Adrenal gland (tissue), 9 donors: ENCODE measurements at regions not wholly inside any gene's neighbourhood (a gene's known extent, or its start where the extent isn't known, plus 50 kb on each side); places are given as distances from the start of the nearest gene placed in this dataset.
"Not testable (repeated sequence)": the region's sequence is repeated elsewhere in the genome, so short reads cannot be mapped to it uniquely, and the experiment has no call there.

Experiments
- DNase-seq, 7 donors: peaks; one replicate each; pipeline ENCODE4 v3.0.0-alpha.2; 2019 to 2020
- H3K27ac ChIP-seq, 5 donors: fragments of 200-600 bp; sonication (generic) in 4 of 5; 1 replicate in 3 of 5; 2 replicates in 2 of 5; pipeline versions ENCODE4 v1.5.1 to v1.8.0; 2016 to 2020; ENCODE audit warnings: mild to moderate bottlenecking in 1 of 5
- H3K27me3 ChIP-seq: fragments of 200-600 bp; 2 replicates; pipeline ENCODE4 v1.8.0; 2021
- H3K36me3 ChIP-seq, 2 donors: fragments of 200-600 bp; replicated peaks in 1 of 2; 1 replicate in 1 of 2; 2 replicates in 1 of 2; pipeline versions ENCODE4 v1.5.1 to v1.8.0; 2018 to 2022
- H3K4me1 ChIP-seq, 2 donors: fragments of 200-600 bp; replicated peaks in 1 of 2; 1 replicate in 1 of 2; 2 replicates in 1 of 2; pipeline versions ENCODE4 v1.5.1 to v1.8.0; 2018 to 2021
- H3K4me3 ChIP-seq, 4 donors: fragments of 200-600 bp; sonication (generic) in 3 of 4; one replicate each; pipeline ENCODE4 v1.5.1; 2016 to 2018
- H3K9me3 ChIP-seq, 3 donors: fragments of 200-600 bp; sonication (generic) in 1 of 3; replicated peaks in 1 of 3; 1 replicate in 2 of 3; 2 replicates in 1 of 3; pipeline versions ENCODE4 v1.5.1 to v1.8.0; 2016 to 2021
- CTCF ChIP-seq, 6 experiments: fragments of 450-650 bp in 4 of 6; fragments of 200-600 bp in 2 of 6; sonication (generic) in 1 of 6; IDR thresholded peaks; 1 replicate in 5 of 6; 2 replicates in 1 of 6; pipeline versions ENCODE4 v1.5.1 to v1.8.0; 2016 to 2021; ENCODE audit warnings: antibody characterized with exemption in 6 of 6, mild to moderate bottlenecking in 2 of 6, moderate library complexity in 1 of 6
- POLR2A ChIP-seq, 2 donors: fragments of 450-650 bp; IDR thresholded peaks; one replicate each; pipeline ENCODE4 v1.6.1; 2017; ENCODE audit warnings: antibody characterized with exemption in 2 of 2, mild to moderate bottlenecking in 2 of 2, moderate library complexity in 1 of 2
- WGBS, 4 donors: extraction: QIAGEN DNeasy Blood & Tissue Kit in 2 of 4; methylation state at CpG; one replicate each; pipeline versions ENCODE4 v1.1.5 to v1.1.7; 2013 to 2017; 5-methylcytosine and 5-hydroxymethylcytosine counted together
- intact Hi-C, 2 donors: fragments of 100-400 bp; cut with DNase I; formaldehyde crosslinking; loops; one replicate each; pipeline versions ENCODE4 v1.14.1 to v1.15.0; 2022 to 2023
- donor health status: healthy with polysubstance abuse.
- donor health status: Bipolar disorder and iron deficiency.
- donor health status: DM: yes; HTN: yes; CAD: no.
- donor health status: DM: no; HTN: no; CAD: no.
- donor health status: DM: no; HTN: no; CAD: no.

GRCh38 chr9:30280229-30280900, 2104.1 kb upstream of the ACO1 start:
- DNase-seq = no peak
- Histone ChIP-seq H3K36me3 (no peaks in the 10 kb centered on the region), H3K27ac (no peak overlapping the region), H3K27me3 (no peaks in the 10 kb centered on the region), H3K4me1 (no peaks in the 10 kb centered on the region), H3K4me3 (no peak overlapping the region), H3K9me3 (no peaks in the 10 kb centered on the region)
- no peak for TF ChIP-seq POLR2A (IDR thresholded peaks at IDR 0.05)
- no peak for TF ChIP-seq CTCF (IDR thresholded peaks at IDR 0.05)
- WGBS, 4 donors = 66 to 91% (median 79%) methylated on average over 1 of the region's 1 CpG
- intact Hi-C loops = no loop called here

GRCh38 chr9:30289435-30289834, 2095.0 kb upstream of the ACO1 start:
- H3K4me3 ChIP-seq = no peak overlapping the region
- no peaks in the 10 kb centered on the region for H3K27me3 ChIP-seq
- H3K27ac ChIP-seq = no peak overlapping the region
- no peaks in the 10 kb centered on the region for H3K4me1 ChIP-seq
- H3K9me3 ChIP-seq = no peaks in the 10 kb centered on the region
- WGBS, 4 donors = 44 to 62% (median 56%) methylated on average over 2 of the region's 2 CpGs
- no peaks in the 10 kb centered on the region for H3K36me3 ChIP-seq
- intact Hi-C loops = no loop called here
- DNase-seq = no peak
- TF ChIP-seq POLR2A (IDR thresholded peaks at IDR 0.05) (no peak), CTCF (IDR thresholded peaks at IDR 0.05) (no peak)

DNA sequence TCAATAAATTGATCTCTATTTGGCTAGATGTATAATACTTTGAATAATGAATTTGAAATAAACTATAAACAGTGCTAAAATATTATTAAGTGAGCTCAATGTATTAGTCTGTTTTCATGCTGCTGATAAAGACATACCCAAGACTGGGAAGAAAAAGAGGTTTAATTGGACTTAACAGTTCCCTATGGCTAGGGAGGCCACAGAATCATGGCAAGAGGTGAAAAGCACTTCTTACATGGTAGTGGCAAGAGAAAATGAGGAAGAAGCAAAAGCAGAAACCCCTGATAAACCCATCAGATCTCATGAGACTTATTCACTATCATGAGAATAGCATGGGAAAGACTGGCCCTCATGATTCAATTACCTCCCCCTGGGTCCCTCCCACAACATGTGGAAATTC, 2092.4 kb upstream of the ACO1 start:
- H3K4me3 ChIP-seq, DNase-seq, H3K27ac ChIP-seq, H3K36me3 ChIP-seq, H3K27me3 ChIP-seq, intact Hi-C loops, H3K4me1 ChIP-seq, H3K9me3 ChIP-seq: not testable (repeated sequence)

DNA sequence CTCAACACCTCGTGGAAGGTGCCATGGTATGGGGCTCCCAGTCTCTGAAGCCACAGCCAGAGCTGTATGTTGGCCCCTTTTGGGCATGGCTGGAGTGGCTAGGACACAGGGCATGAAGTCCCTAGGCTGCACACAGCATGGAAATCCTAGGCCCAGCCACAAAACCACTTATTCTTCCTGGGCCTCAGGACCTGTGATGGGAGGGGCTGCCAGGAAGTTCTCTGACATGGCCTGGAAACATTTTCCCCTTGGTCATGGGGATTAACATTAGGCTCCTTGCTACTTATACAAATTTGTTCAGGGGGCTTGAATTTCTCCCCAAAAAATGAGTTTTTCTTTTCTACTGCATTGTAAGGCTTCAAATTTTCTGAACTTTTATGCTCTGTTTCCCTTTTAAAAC, 2091.2 kb upstream of the ACO1 start:
- TF ChIP-seq POLR2A (IDR thresholded peaks at IDR 0.05) = no peak
- TF ChIP-seq CTCF (IDR thresholded peaks at IDR 0.05) = no peak
- intact Hi-C loops = no loop called here
- H3K9me3 ChIP-seq = no peaks in the 10 kb centered on the region

GRCh38 chr9:30299126-30299780, 2085.2 kb upstream of the ACO1 start:
- no peak overlapping the region for H3K4me3 ChIP-seq
- WGBS, 4 donors = 91 to 97% (median 94%) methylated on average over 5 to 25 of the region's 25 CpGs
- intact Hi-C loops = no loop called here
- H3K4me1 ChIP-seq = no peaks in the 10 kb centered on the region
- no peak for DNase-seq
- no peaks in the 10 kb centered on the region for H3K9me3 ChIP-seq
- no peaks in the 10 kb centered on the region for H3K27me3 ChIP-seq
- no peak for TF ChIP-seq POLR2A (IDR thresholded peaks at IDR 0.05)
- TF ChIP-seq CTCF (IDR thresholded peaks at IDR 0.05) = no peak
- H3K27ac ChIP-seq = no peak overlapping the region
- H3K36me3 ChIP-seq = no peaks in the 10 kb centered on the region

More for the DNA sequence above, 2091.2 kb upstream of the ACO1 start:
- Histone ChIP-seq H3K27ac (no peak overlapping the region), H3K36me3 (no peaks in the 10 kb centered on the region), H3K4me1 (no peaks in the 10 kb centered on the region), H3K4me3 (no peak overlapping the region), H3K27me3 (no peaks in the 10 kb centered on the region)
- 67 to 100% (median 72%) methylated on average over 1 of the region's 1 CpG for WGBS, 4 donors
- DNase-seq = no peak
